ENCODE measurements at regions not wholly inside any gene's neighbourhood (a gene's known extent, or its start where the extent isn't known, plus 50 kb on each side); places are given as distances from the start of the nearest gene placed in this dataset.

- TF ChIP-seq YY1 (IDR thresholded peaks at IDR 0.05; ENCODE audit: insufficient read depth, insufficient read length) = no peak
- TF ChIP-seq ZNF274 (IDR thresholded peaks at IDR 0.05; ENCODE audit: low read depth, low read length) = no peak
Observed at GRCh38 chr10:106111246-106111645, 1053.3 kb downstream of the SORCS1 start.

Data from NT2/D1 (cell line).